RKO (cell line): ENCODE measurements at regions not wholly inside any gene's neighbourhood (a gene's known extent, or its start where the extent isn't known, plus 50 kb on each side); places are given as distances from the start of the nearest gene placed in this dataset.

Experiments used
- DNase-seq: peaks from one replicate; pipeline ENCODE4 v3.0.0-alpha.2; 2016; ENCODE audit warnings: low spot score

DNA sequence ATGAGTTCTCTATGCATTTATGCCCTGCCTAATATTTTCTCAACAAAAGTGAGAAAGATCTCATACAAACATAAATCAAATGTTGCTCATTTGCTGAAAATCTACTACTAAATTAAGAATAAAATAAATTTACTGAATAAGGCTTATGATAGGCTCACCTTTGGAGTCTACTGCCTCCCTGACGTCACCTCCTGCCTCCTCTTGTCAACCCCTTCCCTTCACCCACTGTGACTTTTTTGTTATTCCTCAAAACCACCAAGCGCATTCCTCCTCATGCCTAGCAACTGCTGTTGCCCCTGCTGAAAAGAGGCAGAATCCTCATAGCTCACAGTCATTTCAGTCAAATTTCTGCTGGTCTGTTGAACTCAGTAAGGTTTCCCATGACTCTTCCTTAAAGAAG, 2422.2 kb downstream of the TP53TG3F start:
- no peak for DNase-seq

DNA sequence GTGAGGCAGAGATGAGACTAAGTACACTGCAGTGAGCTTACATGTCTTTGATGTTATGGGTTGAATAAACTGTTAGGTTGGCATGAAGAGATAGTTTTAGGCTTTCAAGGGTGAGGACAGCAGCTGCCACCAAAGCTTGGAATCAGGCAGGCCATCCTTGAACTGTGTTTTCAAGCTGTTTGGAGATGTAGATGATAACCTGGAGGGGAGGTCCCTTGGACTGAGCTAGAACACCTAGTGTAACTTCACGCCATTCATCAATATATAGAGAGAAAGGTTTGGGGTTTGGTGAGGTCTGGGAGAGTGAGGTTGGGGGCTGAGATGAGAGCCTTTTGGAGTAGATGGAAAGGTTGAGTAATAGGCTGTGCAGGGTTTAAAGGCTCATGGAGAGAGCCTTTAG, 2447.0 kb downstream of the TP53TG3F start:
- no peak for DNase-seq

GRCh38 chr16:35908152-35908551, 2448.7 kb downstream of the TP53TG3F start:
- no peak for DNase-seq

DNA sequence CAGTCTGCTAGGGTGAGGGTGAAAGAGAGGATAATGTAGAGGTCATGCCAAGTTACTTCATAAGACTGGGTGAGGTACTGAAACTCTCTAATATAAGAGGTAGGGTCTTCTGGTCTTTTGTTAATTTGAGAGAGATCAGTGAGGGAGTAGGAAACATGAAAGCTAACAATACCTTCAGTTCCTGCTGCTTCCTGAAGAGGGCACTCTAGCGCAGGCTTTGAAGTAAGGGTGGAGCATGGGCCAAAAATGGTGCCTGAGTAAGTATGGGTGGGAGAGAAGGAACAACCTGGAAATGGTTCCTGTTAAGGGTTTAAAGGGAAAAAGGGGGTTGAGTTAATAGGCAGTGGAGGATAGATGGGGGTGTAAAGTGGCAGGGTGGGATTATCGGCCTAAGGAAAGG, 2449.5 kb downstream of the TP53TG3F start:
- DNase-seq: no peak

DNA sequence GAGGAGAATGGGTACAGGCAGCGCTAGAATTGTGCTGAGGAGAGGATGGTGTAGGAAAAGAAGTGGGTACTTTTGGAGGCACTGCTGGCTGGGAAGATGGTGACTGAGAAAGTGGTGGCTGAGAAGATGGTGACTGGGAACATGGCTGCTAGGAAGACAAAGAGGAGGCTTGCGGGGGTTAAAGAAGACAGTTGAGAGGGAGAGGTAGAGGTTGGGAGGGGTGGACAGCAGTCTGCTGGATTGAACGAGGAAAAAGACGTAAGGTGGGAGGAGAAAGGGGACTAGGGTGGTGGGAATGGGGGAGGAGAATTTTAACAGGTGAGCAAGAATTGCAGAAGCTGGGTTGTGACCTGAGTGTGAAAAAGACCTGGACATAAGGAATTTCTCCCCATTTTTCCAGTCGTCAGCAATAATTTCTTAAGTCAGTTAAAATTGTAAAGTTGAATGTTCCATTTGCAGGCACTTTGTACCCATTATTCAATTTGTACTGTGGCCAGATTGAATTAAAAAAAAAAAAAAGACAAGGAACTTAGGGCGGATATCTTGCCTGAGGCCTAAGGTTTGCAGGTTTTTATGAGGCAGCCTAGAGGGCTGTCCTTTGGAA, 2450.0 kb downstream of the TP53TG3F start:
- DNase-seq: no peak

DNA sequence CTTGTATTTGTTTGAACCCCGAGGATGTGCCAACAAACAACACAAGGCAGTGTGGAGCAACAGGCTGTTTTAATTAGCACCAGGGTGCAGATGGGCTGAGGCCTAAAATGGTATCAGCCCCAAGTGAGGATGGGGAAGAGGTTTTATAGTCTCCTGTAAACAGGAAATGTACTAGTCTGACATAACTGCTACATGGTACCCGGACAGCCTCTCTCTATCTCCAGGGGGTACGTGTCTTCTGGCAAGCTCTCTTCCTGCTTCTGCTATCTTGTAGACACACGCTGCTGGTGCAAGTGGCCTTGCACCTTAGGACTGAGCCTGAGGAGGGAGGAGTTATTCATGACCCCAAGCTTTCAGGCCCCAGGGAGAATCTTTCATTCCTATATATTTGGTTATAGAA, 2451.0 kb downstream of the TP53TG3F start:
- no peak for DNase-seq

DNA sequence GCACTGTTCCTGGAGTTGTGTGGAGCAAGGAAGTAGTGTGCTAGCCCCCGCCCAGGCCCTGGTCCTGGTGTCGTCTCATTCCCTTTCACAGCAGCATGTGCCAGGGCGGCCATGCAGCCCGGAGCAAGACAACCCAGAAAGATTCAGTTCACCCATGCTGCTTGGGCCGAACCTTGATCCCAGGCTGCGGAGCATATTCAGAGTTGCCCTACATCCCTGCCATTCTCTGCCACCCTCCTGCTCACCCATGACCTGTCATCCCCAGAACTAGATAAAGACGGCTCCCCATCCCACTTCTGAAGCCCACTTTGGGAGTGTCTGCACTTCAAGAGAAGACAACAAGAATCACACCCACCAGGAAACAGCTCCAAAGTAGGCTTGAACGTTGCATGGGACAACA, 2452.5 kb downstream of the TP53TG3F start:
- no peak for DNase-seq

GRCh38 chr16:35931722-35932121, 2472.3 kb downstream of the TP53TG3F start:
- DNase-seq: no peak
